ENCODE measurements at regions not wholly inside any gene's neighbourhood (a gene's known extent, or its start where the extent isn't known, plus 50 kb on each side); places are given as distances from the start of the nearest gene placed in this dataset.

DNA sequence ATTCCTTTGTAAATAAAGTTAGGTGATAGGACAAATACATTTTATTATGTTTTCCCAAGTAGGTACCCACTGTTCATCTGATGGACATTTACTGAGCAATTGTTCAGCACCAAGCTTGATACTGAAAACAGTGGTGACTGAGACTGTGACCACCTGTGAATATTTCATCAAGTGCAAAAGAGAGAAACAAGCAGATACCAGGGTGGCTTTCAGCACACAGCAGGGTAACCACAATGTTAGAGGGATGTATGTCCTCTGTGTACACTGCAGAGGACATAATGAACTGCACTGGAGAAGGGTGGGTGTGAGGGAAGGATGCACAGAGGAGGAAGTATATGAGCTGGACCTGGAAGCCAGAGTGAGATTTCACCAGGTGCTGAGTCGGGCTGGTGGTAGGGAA is 411.8 kb downstream of the RAD51AP2 start:
- TF ChIP-seq, protein P1, sequence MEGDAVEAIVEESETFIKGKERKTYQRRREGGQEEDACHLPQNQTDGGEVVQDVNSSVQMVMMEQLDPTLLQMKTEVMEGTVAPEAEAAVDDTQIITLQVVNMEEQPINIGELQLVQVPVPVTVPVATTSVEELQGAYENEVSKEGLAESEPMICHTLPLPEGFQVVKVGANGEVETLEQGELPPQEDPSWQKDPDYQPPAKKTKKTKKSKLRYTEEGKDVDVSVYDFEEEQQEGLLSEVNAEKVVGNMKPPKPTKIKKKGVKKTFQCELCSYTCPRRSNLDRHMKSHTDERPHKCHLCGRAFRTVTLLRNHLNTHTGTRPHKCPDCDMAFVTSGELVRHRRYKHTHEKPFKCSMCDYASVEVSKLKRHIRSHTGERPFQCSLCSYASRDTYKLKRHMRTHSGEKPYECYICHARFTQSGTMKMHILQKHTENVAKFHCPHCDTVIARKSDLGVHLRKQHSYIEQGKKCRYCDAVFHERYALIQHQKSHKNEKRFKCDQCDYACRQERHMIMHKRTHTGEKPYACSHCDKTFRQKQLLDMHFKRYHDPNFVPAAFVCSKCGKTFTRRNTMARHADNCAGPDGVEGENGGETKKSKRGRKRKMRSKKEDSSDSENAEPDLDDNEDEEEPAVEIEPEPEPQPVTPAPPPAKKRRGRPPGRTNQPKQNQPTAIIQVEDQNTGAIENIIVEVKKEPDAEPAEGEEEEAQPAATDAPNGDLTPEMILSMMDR (IDR thresholded peaks at IDR 0.05), result no peak
- TF ChIP-seq POLR2A (IDR thresholded peaks at IDR 0.05), result no peak

Data from testis (tissue), 2 donors.